Activated T-helper 1 cell treated with anti-CD3 and anti-CD28 coated beads, Interleukin-12 subunit alpha, Interleukin-12 subunit beta, Interleukin-2, Interleukin-4 antibody, amounts not matched to agents 30 ng/mL and 10 ng/mL and 1 ng/mL, durations not matched to agents 14 hours and 24 hours and 36 hours (primary cell): ENCODE measurements at regions not wholly inside any gene's neighbourhood (a gene's known extent, or its start where the extent isn't known, plus 50 kb on each side); places are given as distances from the start of the nearest gene placed in this dataset.
"Not testable (repeated sequence)": the region's sequence is repeated elsewhere in the genome, so short reads cannot be mapped to it uniquely, and the experiment has no call there.

Source experiments
- DNase-seq: peaks from one replicate; pipeline ENCODE4 v3.0.0; 2021; ENCODE audit warnings: low spot score
- H3K27ac Mint-ChIP-seq: one replicate; pipeline ENCODE4 v1.8.0; 2021; ENCODE audit warnings: mild to moderate bottlenecking, mixed read lengths
- H3K27me3 Mint-ChIP-seq: one replicate; pipeline ENCODE4 v1.8.0; 2022; ENCODE audit warnings: mild to moderate bottlenecking, moderate library complexity, mixed read lengths; ENCODE audit not compliant: insufficient read depth
- H3K36me3 Mint-ChIP-seq: one replicate; pipeline ENCODE4 v1.8.0; 2021; ENCODE audit warnings: low read depth, mixed read lengths
- H3K4me1 Mint-ChIP-seq: one replicate; pipeline ENCODE4 v1.8.0; 2021; ENCODE audit warnings: low read depth, mixed read lengths
- H3K4me3 Mint-ChIP-seq: one replicate; pipeline ENCODE4 v1.8.0; 2021; ENCODE audit warnings: mild to moderate bottlenecking, moderate library complexity, mixed read lengths
- H3K9me3 Mint-ChIP-seq: one replicate; pipeline ENCODE4 v1.8.0; 2021; ENCODE audit warnings: mixed read lengths
- intact Hi-C: fragments of 100-400 bp; cut with micrococcal nuclease; formaldehyde crosslinking; loops from one replicate; pipeline ENCODE4 v1.15.1; 2024

GRCh38 chr13:34747056-34747455, 195.0 kb upstream of the NBEA start:
- H3K27me3 Mint-ChIP-seq, intact Hi-C loops, H3K36me3 Mint-ChIP-seq, H3K9me3 Mint-ChIP-seq, H3K4me3 Mint-ChIP-seq, H3K4me1 Mint-ChIP-seq, H3K27ac Mint-ChIP-seq, DNase-seq: not testable (repeated sequence)

GRCh38 chr13:34747507-34747906, 194.6 kb upstream of the NBEA start:
- Mint-ChIP-seq H3K4me3 (no peak overlapping the region), H3K36me3 (no peaks in the 10 kb centered on the region), H3K27ac (no peak overlapping the region), H3K9me3 (peaks cover 9% of the 10 kb centered on the region), H3K4me1 (no peaks in the 10 kb centered on the region), H3K27me3 (no peaks in the 10 kb centered on the region)
- no peak for DNase-seq
- intact Hi-C loops = no loop called here

- Mint-ChIP-seq H3K4me3 (no peak overlapping the region), H3K9me3 (peaks cover 9% of the 10 kb centered on the region), H3K27ac (no peak overlapping the region), H3K4me1 (no peaks in the 10 kb centered on the region), H3K36me3 (no peaks in the 10 kb centered on the region), H3K27me3 (no peaks in the 10 kb centered on the region)
- DNase-seq = no peak
- intact Hi-C loops = no loop called here
These were observed 194.0 kb upstream of the NBEA start for GRCh38 chr13:34748073-34748472.

- Mint-ChIP-seq H3K27ac (no peak overlapping the region), H3K4me3 (no peak overlapping the region), H3K4me1 (no peaks in the 10 kb centered on the region), H3K9me3 (peaks cover 9% of the 10 kb centered on the region), H3K27me3 (no peaks in the 10 kb centered on the region), H3K36me3 (no peaks in the 10 kb centered on the region)
- no peak for DNase-seq
- intact Hi-C loops = no loop called here
These were observed 193.5 kb upstream of the NBEA start for GRCh38 chr13:34748596-34748995.

- no peak for DNase-seq
- Mint-ChIP-seq H3K27me3 (no peaks in the 10 kb centered on the region), H3K4me1 (no peaks in the 10 kb centered on the region), H3K36me3 (no peaks in the 10 kb centered on the region), H3K27ac (no peak overlapping the region), H3K9me3 (peaks cover 9% of the 10 kb centered on the region), H3K4me3 (no peak overlapping the region)
- intact Hi-C loops = no loop called here
These were observed 193.0 kb upstream of the NBEA start for GRCh38 chr13:34749046-34749445.

- no peak overlapping the region for H3K27ac Mint-ChIP-seq
- H3K9me3 Mint-ChIP-seq = peaks cover 3% of the 10 kb centered on the region
- intact Hi-C loops = no loop called here
- no peak overlapping the region for H3K4me3 Mint-ChIP-seq
- H3K4me1 Mint-ChIP-seq = no peaks in the 10 kb centered on the region
- DNase-seq = no peak
- H3K27me3 Mint-ChIP-seq = no peaks in the 10 kb centered on the region
- H3K36me3 Mint-ChIP-seq = no peaks in the 10 kb centered on the region
These were observed 191.8 kb upstream of the NBEA start for GRCh38 chr13:34750078-34750931.

GRCh38 chr13:34751044-34751443, 191.0 kb upstream of the NBEA start:
- Mint-ChIP-seq H3K4me1 (no peaks in the 10 kb centered on the region), H3K27me3 (no peaks in the 10 kb centered on the region), H3K36me3 (no peaks in the 10 kb centered on the region), H3K27ac (no peak overlapping the region), H3K9me3 (peaks cover 3% of the 10 kb centered on the region), H3K4me3 (no peak overlapping the region)
- intact Hi-C loops = no loop called here
- no peak for DNase-seq

- no peak for DNase-seq
- no peaks in the 10 kb centered on the region for H3K4me1 Mint-ChIP-seq
- H3K27me3 Mint-ChIP-seq = no peaks in the 10 kb centered on the region
- intact Hi-C loops = no loop called here
- peaks cover 3% of the 10 kb centered on the region for H3K9me3 Mint-ChIP-seq
- H3K4me3 Mint-ChIP-seq = no peak overlapping the region
- H3K36me3 Mint-ChIP-seq = no peaks in the 10 kb centered on the region
- no peak overlapping the region for H3K27ac Mint-ChIP-seq
These were observed 190.6 kb upstream of the NBEA start for GRCh38 chr13:34751492-34751891.

- H3K36me3 Mint-ChIP-seq = no peaks in the 10 kb centered on the region
- intact Hi-C loops = no loop called here
These were observed 189.6 kb upstream of the NBEA start for GRCh38 chr13:34752283-34752960.

GRCh38 chr13:34756136-34756535, 185.9 kb upstream of the NBEA start:
- Mint-ChIP-seq H3K4me1 (no peaks in the 10 kb centered on the region), H3K27ac (no peak overlapping the region), H3K27me3 (no peaks in the 10 kb centered on the region), H3K9me3 (no peaks in the 10 kb centered on the region), H3K36me3 (no peaks in the 10 kb centered on the region), H3K4me3 (no peak overlapping the region)
- no peak for DNase-seq
- intact Hi-C loops = no loop called here

More at GRCh38 chr13:34752283-34752960, 189.6 kb upstream of the NBEA start:
- H3K4me1 Mint-ChIP-seq = no peaks in the 10 kb centered on the region
- no peak for DNase-seq
- no peaks in the 10 kb centered on the region for H3K9me3 Mint-ChIP-seq
- H3K4me3 Mint-ChIP-seq = no peak overlapping the region
- no peaks in the 10 kb centered on the region for H3K27me3 Mint-ChIP-seq
- no peak overlapping the region for H3K27ac Mint-ChIP-seq

- no peak for DNase-seq
- Mint-ChIP-seq H3K9me3 (no peaks in the 10 kb centered on the region), H3K27me3 (no peaks in the 10 kb centered on the region), H3K36me3 (no peaks in the 10 kb centered on the region), H3K4me1 (no peaks in the 10 kb centered on the region), H3K27ac (no peak overlapping the region), H3K4me3 (no peak overlapping the region)
- intact Hi-C loops = no loop called here
These were observed 185.5 kb upstream of the NBEA start for GRCh38 chr13:34756572-34756971.

GRCh38 chr13:34757441-34757840, 184.6 kb upstream of the NBEA start:
- Mint-ChIP-seq H3K4me1 (no peaks in the 10 kb centered on the region), H3K36me3 (no peaks in the 10 kb centered on the region), H3K27ac (no peak overlapping the region), H3K27me3 (no peaks in the 10 kb centered on the region), H3K4me3 (no peak overlapping the region), H3K9me3 (no peaks in the 10 kb centered on the region)
- intact Hi-C loops = no loop called here
- DNase-seq = no peak

- no peak overlapping the region for H3K27ac Mint-ChIP-seq
- no peak for DNase-seq
- intact Hi-C loops = no loop called here
- no peaks in the 10 kb centered on the region for H3K27me3 Mint-ChIP-seq
- no peaks in the 10 kb centered on the region for H3K4me1 Mint-ChIP-seq
- H3K4me3 Mint-ChIP-seq = no peak overlapping the region
- no peaks in the 10 kb centered on the region for H3K9me3 Mint-ChIP-seq
- H3K36me3 Mint-ChIP-seq = no peaks in the 10 kb centered on the region
These were observed 183.4 kb upstream of the NBEA start for GRCh38 chr13:34758628-34759027.
